Endothelial cell of umbilical vein (primary cell): ENCODE measurements at regions not wholly inside any gene's neighbourhood (a gene's known extent, or its start where the extent isn't known, plus 50 kb on each side); places are given as distances from the start of the nearest gene placed in this dataset.

Experiments used
- BruUV-seq: library from RNA; stranded (reverse); fragments of 400-500 nt; replicated peaks from 2 replicates; lab custom pipeline; 2021; lab: Mats Ljungman, UMichigan
- CTCF ChIA-PET: fragments of 300-600, 350-600 bp; sonication (Branson Sonifier 250); formaldehyde crosslinking; loops from one replicate; lab custom pipeline; 2021; ENCODE audit warnings: antibody characterized with exemption, inconsistent platforms; lab: Charles Lee
- POLR2A ChIA-PET: fragments of 300-600, 350-600 bp; sonication (Branson Sonifier 250); formaldehyde crosslinking; loops from one replicate; lab custom pipeline; 2021; ENCODE audit warnings: antibody characterized with exemption, inconsistent platforms; lab: Charles Lee
- DNase-seq: peaks from one replicate; pipeline ENCODE4 v3.0.0-alpha.2; 2011; ENCODE audit warnings: low read depth, low spot score
- FAIRE-seq: peaks from 2 replicates; lab custom pipeline; 2011; peaks lifted over from hg19 to GRCh38; lab: Jason Lieb, UNC
- H2AFZ ChIP-seq: 2 replicates; pipeline ENCODE4 v1.6.0; 2012; ENCODE audit warnings: low read depth, low read length, control low read depth, inconsistent platforms
- H3K27ac ChIP-seq: 2 replicates; pipeline ENCODE4 v1.5.1; 2011; ENCODE audit warnings: low read depth, mild to moderate bottlenecking, control low read depth, low read length, moderate library complexity; ENCODE audit not compliant: insufficient read depth
- H3K27me3 ChIP-seq, 2 experiments: 2 replicates each; pipeline versions ENCODE4 v1.6.0 to v1.6.1; 2011; ENCODE audit warnings: low read length in 2 of 2, mixed read lengths in 1 of 2; ENCODE audit not compliant: control insufficient read depth in 2 of 2, insufficient read depth in 2 of 2
- H3K36me3 ChIP-seq, 2 experiments: 2 replicates in 1 of 2; 3 replicates in 1 of 2; pipeline ENCODE4 v1.5.1; 2011; ENCODE audit warnings: low read length in 2 of 2, mild to moderate bottlenecking in 1 of 2, moderate library complexity in 1 of 2; ENCODE audit not compliant: control insufficient read depth in 2 of 2, insufficient read depth in 2 of 2; ENCODE audit errors: extremely low read depth in 1 of 2
- H3K4me1 ChIP-seq: 3 replicates; pipeline ENCODE4 v1.5.1; 2011; ENCODE audit warnings: mild to moderate bottlenecking, low read length; ENCODE audit not compliant: control insufficient read depth, insufficient read depth; ENCODE audit errors: extremely low read depth
- H3K4me2 ChIP-seq: 2 replicates; pipeline ENCODE4 v1.6.1; 2011; ENCODE audit warnings: low read length, control low read depth, mixed read lengths; ENCODE audit not compliant: insufficient read depth
- H3K4me3 ChIP-seq, 3 experiments: fragments of 200-600 bp in 1 of 3; sonication (generic), shearing (Covaris generic) in 1 of 3; replicated peaks in 1 of 3; 2 replicates each; pipeline ENCODE4 v1.5.1; 2011 to 2016; ENCODE audit warnings: control low read depth in 3 of 3, low read length in 3 of 3, mild to moderate bottlenecking in 2 of 3, inconsistent platforms in 1 of 3, low read depth in 1 of 3, moderate library complexity in 1 of 3; ENCODE audit not compliant: insufficient read depth in 1 of 3
- H3K79me2 ChIP-seq: 2 replicates; pipeline ENCODE4 v1.6.0; 2012; ENCODE audit warnings: low read length, inconsistent platforms; ENCODE audit not compliant: control insufficient read depth, insufficient read depth
- H3K9ac ChIP-seq: replicated peaks from 2 replicates; pipeline ENCODE3; 2011; ENCODE audit warnings: low read length, control low read depth; ENCODE audit not compliant: insufficient read depth; ENCODE audit errors: extremely low read depth
- H3K9me1 ChIP-seq: replicated peaks from 3 replicates; pipeline ENCODE4 v1.6.0; 2011; ENCODE audit warnings: mild to moderate bottlenecking, low read length; ENCODE audit not compliant: control insufficient read depth, insufficient read depth; ENCODE audit errors: extremely low read depth
- H3K9me3 ChIP-seq: replicated peaks from 2 replicates; pipeline ENCODE4 v1.5.1; 2012; ENCODE audit warnings: low read length, inconsistent platforms; ENCODE audit not compliant: control insufficient read depth, insufficient read depth
- H4K20me1 ChIP-seq: replicated peaks from 2 replicates; pipeline ENCODE3; 2011; ENCODE audit warnings: mild to moderate bottlenecking, low read length; ENCODE audit not compliant: control insufficient read depth, insufficient read depth; ENCODE audit errors: extremely low read depth
- CTCF ChIP-seq, 2 donors: IDR thresholded peaks; 1 replicate in 1 of 2; 2 replicates in 1 of 2; pipeline ENCODE4 v1.5.1; 2011; ENCODE audit warnings: low read length in 2 of 2, mild to moderate bottlenecking in 2 of 2, moderate library complexity in 2 of 2, control low read depth in 1 of 2, inconsistent platforms in 1 of 2, low read depth in 1 of 2; ENCODE audit not compliant: insufficient read depth in 1 of 2; ENCODE audit errors: extremely low read depth in 1 of 2
- EZH2 ChIP-seq: IDR thresholded peaks from 2 replicates; pipeline ENCODE4 v1.6.1; 2012; ENCODE audit warnings: borderline replicate concordance, low read depth, mild to moderate bottlenecking, moderate library complexity, low read length, inconsistent platforms; ENCODE audit not compliant: severe bottlenecking
- FOS ChIP-seq: IDR thresholded peaks from 2 replicates; pipeline ENCODE4 v1.6.1; 2011; ENCODE audit warnings: mild to moderate bottlenecking, low read length, moderate library complexity, borderline replicate concordance; ENCODE audit not compliant: insufficient read depth
- GATA2 ChIP-seq: IDR thresholded peaks from 2 replicates; pipeline ENCODE4 v1.7.0; 2011; ENCODE audit warnings: low read depth, mild to moderate bottlenecking, moderate library complexity, mixed read lengths, low read length; ENCODE audit not compliant: insufficient read length, insufficient read depth
- JUN ChIP-seq: IDR thresholded peaks from 2 replicates; pipeline ENCODE4 v1.6.1; 2011; ENCODE audit warnings: borderline replicate concordance, low read depth; ENCODE audit not compliant: insufficient read length, insufficient read depth
- MYC ChIP-seq: IDR thresholded peaks from one replicate; pipeline ENCODE4 v1.6.1; 2011; ENCODE audit warnings: mild to moderate bottlenecking, low read depth, low read length
- POLR2A ChIP-seq: IDR thresholded peaks from 2 replicates; pipeline ENCODE4 v1.6.1; 2012; ENCODE audit warnings: low read depth, mild to moderate bottlenecking, control low read depth, low read length
- POLR2AphosphoS5 ChIP-seq: IDR thresholded peaks from 2 replicates; pipeline ENCODE4 v1.6.1; 2012; ENCODE audit warnings: low read depth, mild to moderate bottlenecking, control low read depth, low read length, moderate library complexity; ENCODE audit not compliant: insufficient read depth
- dilution Hi-C: fragments of 300-500 bp; cut with MboI; formaldehyde crosslinking; loops from one replicate; pipeline ENCODE4 v1.15.0; 2019; ENCODE audit warnings: low sequenced_read_pairs; ENCODE audit not compliant: extremely low pct_ligation_motif_present
- intact Hi-C: fragments of 100-400 bp; cut with micrococcal nuclease; formaldehyde crosslinking; loops from one replicate; pipeline ENCODE4 v1.10.0; 2022
- TF ChIP-seq, protein P1 (sequence below): IDR thresholded peaks from 2 replicates; pipeline ENCODE4 v1.6.1; 2011; ENCODE audit not compliant: insufficient read depth, insufficient read length

DNA sequence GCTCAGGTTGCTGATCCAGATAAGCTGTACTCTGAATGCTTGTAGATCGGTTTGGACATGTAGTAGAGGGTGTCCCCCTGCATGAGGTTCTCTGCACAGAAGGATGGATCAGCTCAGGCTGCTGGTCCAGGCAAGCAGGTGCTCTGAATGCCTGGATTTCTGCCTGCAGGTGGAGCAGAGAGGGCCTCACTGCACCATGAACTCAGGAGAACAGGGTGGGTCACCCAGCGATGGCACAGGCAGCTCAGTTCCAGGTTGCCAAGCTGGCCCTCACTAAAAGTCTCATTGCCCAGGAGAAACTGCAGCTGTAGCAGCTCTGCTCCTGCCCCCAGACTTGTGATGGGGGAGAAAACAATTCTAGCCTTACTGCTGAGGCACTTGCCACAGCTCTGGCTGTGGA, 491.8 kb downstream of the XIRP2 start:
- intact Hi-C loops (no loop called here), dilution Hi-C loops (no loop called here)
- Histone ChIP-seq H4K20me1 (no peaks in the 10 kb centered on the region), H3K9ac (no peak overlapping the region), H3K4me2 (no peak overlapping the region), H3K27me3 (no peaks in the 10 kb centered on the region), H3K9me1 (no peaks in the 10 kb centered on the region), H3K27ac (no peak overlapping the region), H3K9me3 (no peaks in the 10 kb centered on the region), H2AFZ (no peak overlapping the region), H3K4me3 (no peak overlapping the region), H3K4me1 (no peaks in the 10 kb centered on the region), H3K36me3 (no peaks in the 10 kb centered on the region), H3K79me2 (no peaks in the 10 kb centered on the region)
- ChIA-PET POLR2A (no interaction called here), CTCF (no interaction called here)
- BruUV-seq, result no TSS peak
- TF ChIP-seq GATA2 (no peak), EZH2 (no peak), POLR2A (no peak), CTCF (IDR thresholded peaks at IDR 0.05; ENCODE audit: extremely low read depth in 1 of 2, insufficient read depth in 1 of 2, low read depth in 1 of 2, low read length in 2 of 2) (no peak), POLR2AphosphoS5 (no peak), JUN (no peak), MYC (no peak), FOS (no peak)
- TF ChIP-seq, protein P1, sequence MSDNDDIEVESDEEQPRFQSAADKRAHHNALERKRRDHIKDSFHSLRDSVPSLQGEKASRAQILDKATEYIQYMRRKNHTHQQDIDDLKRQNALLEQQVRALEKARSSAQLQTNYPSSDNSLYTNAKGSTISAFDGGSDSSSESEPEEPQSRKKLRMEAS, result no peak
- DNase-seq (no peak), FAIRE-seq (no peak)
